Coronary artery (tissue), 2 donors: ENCODE measurements at regions not wholly inside any gene's neighbourhood (a gene's known extent, or its start where the extent isn't known, plus 50 kb on each side); places are given as distances from the start of the nearest gene placed in this dataset.

ENCODE experiments used
- DNase-seq: peaks from one replicate; pipeline ENCODE4 v3.0.0-alpha.2; 2017; ENCODE audit warnings: low spot score
- H3K27ac ChIP-seq, 2 donors: fragments of 200-600 bp; sonication (generic); one replicate each; pipeline ENCODE4 v1.5.1; 2016 to 2019
- H3K4me3 ChIP-seq: fragments of 200-600 bp; sonication (generic); 2 replicates; pipeline ENCODE4 v1.5.1; 2016; ENCODE audit warnings: mild to moderate bottlenecking, moderate library complexity
- TF ChIP-seq, protein P1 (sequence below): fragments of 200-600 bp; sonication (generic); IDR thresholded peaks from one replicate; pipeline ENCODE4 v1.5.1; 2019; ENCODE audit warnings: antibody characterized with exemption

DNA sequence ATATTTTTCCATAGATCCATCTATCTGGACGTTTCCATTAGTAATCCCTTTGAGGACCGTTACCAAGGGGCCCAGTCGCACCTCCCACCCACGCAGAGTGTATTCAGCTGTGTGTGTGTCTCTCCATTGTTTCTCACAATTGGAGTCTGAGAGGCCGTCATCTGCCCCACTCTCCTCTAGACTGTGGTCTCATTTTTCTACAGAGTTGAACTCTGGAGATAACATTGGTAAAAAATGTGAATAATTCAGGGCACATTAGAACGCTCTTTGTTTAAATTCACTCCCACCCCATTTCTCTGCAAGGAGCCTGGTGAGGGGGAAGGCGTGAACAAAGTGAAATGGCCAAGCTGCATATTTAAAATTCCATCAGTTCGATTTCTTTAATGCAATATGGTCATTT, 333.1 kb upstream of the MAF start:
- TF ChIP-seq, protein P1, sequence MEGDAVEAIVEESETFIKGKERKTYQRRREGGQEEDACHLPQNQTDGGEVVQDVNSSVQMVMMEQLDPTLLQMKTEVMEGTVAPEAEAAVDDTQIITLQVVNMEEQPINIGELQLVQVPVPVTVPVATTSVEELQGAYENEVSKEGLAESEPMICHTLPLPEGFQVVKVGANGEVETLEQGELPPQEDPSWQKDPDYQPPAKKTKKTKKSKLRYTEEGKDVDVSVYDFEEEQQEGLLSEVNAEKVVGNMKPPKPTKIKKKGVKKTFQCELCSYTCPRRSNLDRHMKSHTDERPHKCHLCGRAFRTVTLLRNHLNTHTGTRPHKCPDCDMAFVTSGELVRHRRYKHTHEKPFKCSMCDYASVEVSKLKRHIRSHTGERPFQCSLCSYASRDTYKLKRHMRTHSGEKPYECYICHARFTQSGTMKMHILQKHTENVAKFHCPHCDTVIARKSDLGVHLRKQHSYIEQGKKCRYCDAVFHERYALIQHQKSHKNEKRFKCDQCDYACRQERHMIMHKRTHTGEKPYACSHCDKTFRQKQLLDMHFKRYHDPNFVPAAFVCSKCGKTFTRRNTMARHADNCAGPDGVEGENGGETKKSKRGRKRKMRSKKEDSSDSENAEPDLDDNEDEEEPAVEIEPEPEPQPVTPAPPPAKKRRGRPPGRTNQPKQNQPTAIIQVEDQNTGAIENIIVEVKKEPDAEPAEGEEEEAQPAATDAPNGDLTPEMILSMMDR, result no peak

DNA sequence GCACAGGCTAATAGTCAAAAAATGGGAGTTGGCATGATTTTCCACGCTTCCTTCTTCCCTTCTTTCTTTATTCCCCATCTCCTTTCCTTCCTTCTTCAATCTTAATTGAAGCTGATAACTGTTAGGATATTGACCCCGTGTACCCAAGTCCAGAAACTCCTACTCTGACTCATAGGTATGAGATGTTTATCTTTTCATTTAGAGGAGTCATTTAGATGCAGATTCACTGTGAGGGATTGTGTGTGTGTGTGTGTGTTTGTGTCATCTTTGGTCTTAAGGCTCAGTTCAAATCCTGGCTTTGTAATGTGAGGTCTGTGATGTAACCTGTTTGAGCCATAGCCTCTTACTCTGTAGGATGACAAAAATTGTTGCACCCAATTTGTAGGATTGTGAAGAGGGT, 332.0 kb upstream of the MAF start:
- TF ChIP-seq, protein P1, result no peak
- no peak for DNase-seq
- H3K4me3 ChIP-seq, result no peak overlapping the region
- H3K27ac ChIP-seq, result no peak overlapping the region

More for the DNA sequence above, 333.1 kb upstream of the MAF start:
- Histone ChIP-seq H3K27ac (no peak overlapping the region), H3K4me3 (no peak overlapping the region)
- no peak for DNase-seq

GRCh38 chr16:79931721-79932120, 331.2 kb upstream of the MAF start:
- Histone ChIP-seq H3K27ac (no peak overlapping the region), H3K4me3 (no peak overlapping the region)
- DNase-seq, result no peak
- TF ChIP-seq, protein P1, result no peak

DNA sequence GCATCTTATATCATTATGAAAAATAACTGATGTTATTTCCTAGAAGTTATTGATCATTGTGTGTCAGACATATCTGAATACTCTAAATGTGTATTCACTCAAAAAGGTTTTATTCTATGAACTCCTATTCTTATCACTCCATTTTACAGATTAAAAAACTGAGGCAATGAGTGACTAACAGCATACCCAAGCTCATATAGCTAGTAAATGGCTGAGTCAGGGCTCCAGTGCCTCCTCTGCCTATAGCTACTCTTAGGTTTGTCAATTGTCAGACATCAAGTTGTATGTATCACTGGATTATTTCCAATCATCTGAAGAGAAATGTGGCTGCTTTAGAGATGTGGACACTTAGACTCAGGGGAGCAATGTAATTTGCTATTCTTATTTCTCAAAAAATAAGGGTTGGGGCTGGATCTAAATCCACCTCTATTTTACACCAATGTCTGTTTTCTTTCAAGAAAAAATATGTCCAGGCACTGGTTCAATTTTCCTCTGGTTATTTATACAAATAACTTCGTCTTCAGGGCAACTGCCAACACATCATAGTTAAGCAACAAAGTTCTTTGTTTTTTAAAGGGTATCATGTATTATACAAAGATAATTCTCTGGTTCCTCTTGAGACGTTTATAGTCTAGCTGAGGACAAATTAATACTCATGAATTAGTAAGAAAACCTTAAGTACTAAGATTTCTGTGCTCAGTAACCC, 328.9 kb upstream of the MAF start:
- no peak for DNase-seq
- H3K27ac ChIP-seq, result no peak overlapping the region
- H3K4me3 ChIP-seq, result no peak overlapping the region
- TF ChIP-seq, protein P1, result no peak

DNA sequence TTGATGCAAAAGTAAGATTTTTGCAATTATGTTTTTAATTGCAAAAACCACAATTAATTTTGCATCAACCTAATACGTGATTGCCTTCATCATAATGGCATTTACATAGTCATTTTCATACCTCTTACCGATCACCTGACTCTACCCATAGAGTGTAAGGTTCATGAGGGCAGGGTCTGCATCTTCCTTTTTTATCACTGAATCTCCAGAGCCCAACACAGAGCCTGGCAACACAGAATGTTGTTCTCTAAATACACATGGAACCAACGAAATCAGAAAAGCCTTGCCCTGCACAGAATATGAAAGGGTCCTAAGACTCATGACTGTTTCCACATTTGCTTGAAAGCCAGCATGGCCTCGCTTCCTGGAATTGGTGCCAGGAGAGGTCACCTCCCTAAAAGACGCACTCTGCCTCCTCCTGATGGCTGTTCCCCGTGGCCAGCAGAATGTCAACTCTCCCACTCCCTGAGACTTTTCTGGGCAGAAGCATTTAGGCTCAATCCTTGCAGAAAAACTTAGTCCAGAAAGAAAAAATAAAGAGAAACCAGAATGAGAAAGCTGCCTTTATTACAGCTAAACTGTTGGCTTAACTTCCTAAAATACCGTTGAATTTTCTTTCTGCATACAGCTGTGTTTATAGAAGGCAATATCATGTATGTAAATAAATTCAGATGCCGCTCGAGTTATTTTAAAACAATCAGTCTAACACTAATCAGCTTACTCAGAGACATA, 327.8 kb upstream of the MAF start:
- DNase-seq, result no peak
- H3K27ac ChIP-seq, result no peak overlapping the region
- TF ChIP-seq, protein P1, result no peak
- no peak overlapping the region for H3K4me3 ChIP-seq

- Histone ChIP-seq H3K4me3 (no peak overlapping the region), H3K27ac (no peak overlapping the region)
- DNase-seq, result no peak
- TF ChIP-seq, protein P1, result no peak
These were observed 326.1 kb upstream of the MAF start for GRCh38 chr16:79926451-79927205.
